Epidermal melanocyte (primary cell): ENCODE measurements at regions not wholly inside any gene's neighbourhood (a gene's known extent, or its start where the extent isn't known, plus 50 kb on each side); places are given as distances from the start of the nearest gene placed in this dataset.

Experiments used
- DNase-seq: peaks from one replicate; pipeline ENCODE4 v3.0.0; 2011; ENCODE audit warnings: low spot score; ENCODE audit not compliant: insufficient read length

GRCh38 chr2:38171208-38171855 lies 95.4 kb upstream of the CYP1B1 start:
- no peak for DNase-seq

- DNase-seq: no peak
Observed at GRCh38 chr2:38170733-38171132, 94.8 kb upstream of the CYP1B1 start.

GRCh38 chr2:38170067-38170466 lies 94.1 kb upstream of the CYP1B1 start:
- no peak for DNase-seq

GRCh38 chr2:38168710-38169480 lies 92.9 kb upstream of the CYP1B1 start:
- DNase-seq: no peak

GRCh38 chr2:38167968-38168350 lies 92.0 kb upstream of the CYP1B1 start:
- no peak for DNase-seq

GRCh38 chr2:38165698-38166097 lies 89.7 kb upstream of the CYP1B1 start:
- DNase-seq: no peak

- no peak for DNase-seq
Observed at GRCh38 chr2:38164881-38165280, 88.9 kb upstream of the CYP1B1 start.

GRCh38 chr2:38163579-38163978 lies 87.6 kb upstream of the CYP1B1 start:
- DNase-seq: no peak

- DNase-seq: no peak
Observed at GRCh38 chr2:38163006-38163405, 87.1 kb upstream of the CYP1B1 start.

- DNase-seq: no peak
Observed at GRCh38 chr2:38160516-38160915, 84.6 kb upstream of the CYP1B1 start.

- DNase-seq: no peak
Observed at GRCh38 chr2:38159597-38159996, 83.6 kb upstream of the CYP1B1 start.

GRCh38 chr2:38159191-38159590 lies 83.2 kb upstream of the CYP1B1 start:
- DNase-seq: no peak

- DNase-seq: peak; percentile 56
Observed at GRCh38 chr2:38158378-38159118, 82.6 kb upstream of the CYP1B1 start.

GRCh38 chr2:38156436-38156835 lies 80.5 kb upstream of the CYP1B1 start:
- no peak for DNase-seq

- no peak for DNase-seq
Observed at GRCh38 chr2:38155015-38155414, 79.1 kb upstream of the CYP1B1 start.

- no peak for DNase-seq
Observed at GRCh38 chr2:38154395-38154794, 78.4 kb upstream of the CYP1B1 start.

GRCh38 chr2:38153476-38154135 lies 77.7 kb upstream of the CYP1B1 start:
- DNase-seq: no peak

- no peak for DNase-seq
Observed at GRCh38 chr2:38152913-38153312, 77.0 kb upstream of the CYP1B1 start.

- no peak for DNase-seq
Observed at GRCh38 chr2:38152035-38152434, 76.1 kb upstream of the CYP1B1 start.

GRCh38 chr2:38149531-38149930 lies 73.6 kb upstream of the CYP1B1 start:
- no peak for DNase-seq

- DNase-seq: no peak
Observed at GRCh38 chr2:38148501-38148900, 72.5 kb upstream of the CYP1B1 start.
